HEK293T (cell line): ENCODE measurements at regions not wholly inside any gene's neighbourhood (a gene's known extent, or its start where the extent isn't known, plus 50 kb on each side); places are given as distances from the start of the nearest gene placed in this dataset.

Experiments
- CTCF ChIA-PET: fragments of 350-600 bp; formaldehyde crosslinking; extraction: SDS; loops from one replicate; lab custom pipeline; 2021; ENCODE audit warnings: antibody characterized with exemption, inconsistent platforms; lab: Yijun Ruan, JAX
- POLR2A ChIA-PET: fragments of 350-600 bp; formaldehyde crosslinking; extraction: SDS; loops from one replicate; lab custom pipeline; 2020; ENCODE audit warnings: antibody characterized with exemption, inconsistent platforms; lab: Yijun Ruan, JAX
- DNase-seq: peaks from one replicate; pipeline ENCODE4 v3.0.0; 2012; ENCODE audit warnings: mixed read lengths; ENCODE audit errors: extremely low spot score
- ARNT ChIP-seq: fragments of 450-650 bp; IDR thresholded peaks from 2 replicates; pipeline ENCODE4 v1.6.1; 2017; ENCODE audit warnings: mild to moderate bottlenecking
- BHLHE40 ChIP-seq: fragments of 450-650 bp; IDR thresholded peaks from 2 replicates; pipeline ENCODE4 v1.6.1; 2016; ENCODE audit warnings: mild to moderate bottlenecking, moderate library complexity, borderline replicate concordance
- CTBP1 ChIP-seq: fragments of 450-650 bp; IDR thresholded peaks from 2 replicates; pipeline ENCODE4 v1.6.1; 2016; ENCODE audit warnings: borderline replicate concordance
- ELF4 ChIP-seq: fragments of 450-650 bp; IDR thresholded peaks from 2 replicates; pipeline ENCODE4 v1.6.1; 2017; ENCODE audit warnings: antibody characterized with exemption
- FOXA1 ChIP-seq: fragments of 450-650 bp; IDR thresholded peaks from 2 replicates; pipeline ENCODE4 v1.6.1; 2016; ENCODE audit warnings: mild to moderate bottlenecking
- FOXK2 ChIP-seq: fragments of 450-650 bp; IDR thresholded peaks from 2 replicates; pipeline ENCODE4 v1.6.1; 2016; ENCODE audit warnings: mild to moderate bottlenecking
- FOXM1 ChIP-seq: fragments of 450-650 bp; IDR thresholded peaks from 2 replicates; pipeline ENCODE4 v1.6.1; 2017; ENCODE audit warnings: mild to moderate bottlenecking, borderline replicate concordance
- HDGF ChIP-seq: fragments of 450-650 bp; IDR thresholded peaks from 2 replicates; pipeline ENCODE4 v1.6.1; 2017; ENCODE audit warnings: antibody characterized with exemption, borderline replicate concordance
- L3MBTL2 ChIP-seq: fragments of 450-650 bp; conservative IDR thresholded peaks from 2 replicates; pipeline ENCODE4 v1.6.1; 2016; ENCODE audit warnings: mild to moderate bottlenecking
- LEF1 ChIP-seq: fragments of 450-650 bp; IDR thresholded peaks from 2 replicates; pipeline ENCODE4 v1.6.1; 2017; ENCODE audit warnings: mild to moderate bottlenecking, borderline replicate concordance
- NFRKB ChIP-seq: fragments of 450-650 bp; IDR thresholded peaks from 2 replicates; pipeline ENCODE4 v1.6.1; 2016; ENCODE audit warnings: mild to moderate bottlenecking, moderate library complexity
- SP1 ChIP-seq: fragments of 450-650 bp; IDR thresholded peaks from 2 replicates; pipeline ENCODE4 v1.6.1; 2017
- SUZ12 ChIP-seq: fragments of 450-650 bp; IDR thresholded peaks from 2 replicates; pipeline ENCODE4 v1.6.1; 2016; ENCODE audit warnings: mild to moderate bottlenecking
- TARDBP ChIP-seq: fragments of 450-650 bp; IDR thresholded peaks from 2 replicates; pipeline ENCODE4 v1.6.1; 2016
- ZNF384 ChIP-seq: fragments of 450-650 bp; IDR thresholded peaks from 2 replicates; pipeline ENCODE4 v1.6.1; 2016
- TF ChIP-seq, protein P1 (sequence below): fragments of 450-650 bp; IDR thresholded peaks from 2 replicates; pipeline ENCODE4 v1.6.1; 2016

- DNase-seq, result no peak
- CTCF ChIA-PET, result no interaction called here
These were observed 92.6 kb upstream of the ITGA4 start for GRCh38 chr2:181364492-181365170.

GRCh38 chr2:181366675-181367175 is 90.5 kb upstream of the ITGA4 start:
- POLR2A ChIA-PET, result no interaction called here
- CTCF ChIA-PET, result no interaction called here
- DNase-seq, result no peak
- TF ChIP-seq LEF1 (no peak), HDGF (no peak), FOXA1 (no peak), ELF4 (no peak), NFRKB (no peak), FOXK2 (no peak), SUZ12 (no peak), TARDBP (no peak), CTBP1 (no peak), FOXM1 (no peak), SP1 (no peak), ARNT (no peak), L3MBTL2 (no peak), ZNF384 (no peak), BHLHE40 (no peak)
- TF ChIP-seq, protein P1, sequence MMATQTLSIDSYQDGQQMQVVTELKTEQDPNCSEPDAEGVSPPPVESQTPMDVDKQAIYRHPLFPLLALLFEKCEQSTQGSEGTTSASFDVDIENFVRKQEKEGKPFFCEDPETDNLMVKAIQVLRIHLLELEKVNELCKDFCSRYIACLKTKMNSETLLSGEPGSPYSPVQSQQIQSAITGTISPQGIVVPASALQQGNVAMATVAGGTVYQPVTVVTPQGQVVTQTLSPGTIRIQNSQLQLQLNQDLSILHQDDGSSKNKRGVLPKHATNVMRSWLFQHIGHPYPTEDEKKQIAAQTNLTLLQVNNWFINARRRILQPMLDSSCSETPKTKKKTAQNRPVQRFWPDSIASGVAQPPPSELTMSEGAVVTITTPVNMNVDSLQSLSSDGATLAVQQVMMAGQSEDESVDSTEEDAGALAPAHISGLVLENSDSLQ, result no peak

More at GRCh38 chr2:181364492-181365170, 92.6 kb upstream of the ITGA4 start:
- POLR2A ChIA-PET, result no interaction called here
- no peak for TF ChIP-seq LEF1
- no peak for TF ChIP-seq FOXK2
- no peak for TF ChIP-seq FOXA1

GRCh38 chr2:181367411-181367810 is 89.8 kb upstream of the ITGA4 start:
- TF ChIP-seq SUZ12 (no peak), ARNT (no peak), CTBP1 (no peak), L3MBTL2 (no peak), TARDBP (no peak), ELF4 (no peak), LEF1 (no peak), ZNF384 (no peak), FOXA1 (no peak), FOXM1 (no peak), SP1 (no peak), FOXK2 (no peak), NFRKB (no peak), BHLHE40 (no peak), HDGF (no peak)
- TF ChIP-seq, protein P1, result no peak
- DNase-seq, result no peak
- ChIA-PET CTCF (no interaction called here), POLR2A (no interaction called here)

- DNase-seq, result no peak
- ChIA-PET CTCF (no interaction called here), POLR2A (no interaction called here)
- TF ChIP-seq FOXK2, result no peak
- no peak for TF ChIP-seq FOXM1
- TF ChIP-seq NFRKB, result no peak
- no peak for TF ChIP-seq FOXA1
- no peak for TF ChIP-seq ZNF384
- no peak for TF ChIP-seq ELF4
- TF ChIP-seq, protein P1, result no peak; the same call in 1 of the 2 replicates
- no peak for TF ChIP-seq LEF1
- no peak for TF ChIP-seq TARDBP
- TF ChIP-seq L3MBTL2, result no peak
- TF ChIP-seq SP1, result no peak
- no peak for TF ChIP-seq BHLHE40
- no peak for TF ChIP-seq CTBP1
- TF ChIP-seq SUZ12, result no peak
- no peak for TF ChIP-seq ARNT
- no peak for TF ChIP-seq HDGF
These were observed 89.2 kb upstream of the ITGA4 start for GRCh38 chr2:181367906-181368435.

GRCh38 chr2:181370126-181370525 is 87.1 kb upstream of the ITGA4 start:
- ChIA-PET POLR2A (no interaction called here), CTCF (no interaction called here)
- DNase-seq, result no peak
- TF ChIP-seq LEF1, result no peak
- no peak for TF ChIP-seq L3MBTL2
- TF ChIP-seq BHLHE40, result no peak
- no peak for TF ChIP-seq TARDBP
- no peak for TF ChIP-seq FOXM1
- no peak for TF ChIP-seq FOXK2
- TF ChIP-seq CTBP1, result no peak
- TF ChIP-seq ELF4, result no peak
- TF ChIP-seq, protein P1, result no peak
